Stimulated activated naive CD8-positive, alpha-beta T cell treated with anti-CD3 and anti-CD28 coated beads, Interleukin-15, Interleukin-2, amounts not matched to agents 100 ng/mL and 50 ng/mL, for 24 hours (primary cell): ENCODE measurements at regions not wholly inside any gene's neighbourhood (a gene's known extent, or its start where the extent isn't known, plus 50 kb on each side); places are given as distances from the start of the nearest gene placed in this dataset.

Experiments used
- H3K27ac Mint-ChIP-seq: one replicate; pipeline ENCODE4 v1.8.0; 2021; ENCODE audit warnings: mild to moderate bottlenecking, mixed read lengths
- H3K27me3 Mint-ChIP-seq: one replicate; pipeline ENCODE4 v1.8.0; 2021; ENCODE audit warnings: mixed read lengths
- H3K36me3 Mint-ChIP-seq: one replicate; pipeline ENCODE4 v1.8.0; 2021; ENCODE audit warnings: low read depth, mixed read lengths
- H3K4me1 Mint-ChIP-seq: one replicate; pipeline ENCODE4 v1.8.0; 2021; ENCODE audit warnings: low read depth, mixed read lengths
- H3K4me3 Mint-ChIP-seq: one replicate; pipeline ENCODE4 v1.8.0; 2021; ENCODE audit warnings: mild to moderate bottlenecking, mixed read lengths
- H3K9me3 Mint-ChIP-seq: one replicate; pipeline ENCODE4 v1.8.0; 2021; ENCODE audit warnings: mixed read lengths

DNA sequence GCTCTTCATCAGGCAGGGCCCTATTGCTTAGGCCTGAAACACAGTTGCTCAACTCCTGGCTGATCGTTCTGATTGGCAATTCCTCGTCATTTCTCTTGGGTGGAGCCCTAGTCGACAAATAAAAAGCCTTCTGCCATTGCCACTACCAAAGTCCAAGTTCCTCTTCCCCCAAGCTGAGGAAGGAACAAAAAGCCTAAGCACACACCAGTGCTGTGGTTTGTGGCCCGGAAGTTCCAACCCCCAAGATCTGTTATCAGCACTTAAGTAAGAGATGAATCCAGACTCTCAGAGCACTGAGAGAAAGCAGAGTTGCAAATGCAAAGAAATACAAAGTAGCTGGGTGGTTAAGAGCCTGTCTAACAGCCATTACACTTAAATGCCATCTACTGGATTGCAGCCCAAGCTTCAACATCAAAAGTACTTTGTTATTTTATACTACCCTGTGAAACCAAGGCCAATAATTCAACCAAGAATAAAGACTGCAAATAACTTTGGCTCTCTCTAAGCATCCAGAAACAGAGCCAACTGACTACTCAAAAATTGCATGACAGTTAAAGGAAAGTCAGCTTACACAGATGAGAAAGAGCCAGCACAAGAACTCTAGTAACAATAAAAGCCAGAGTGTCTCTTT is 1024.0 kb downstream of the GRIK2 start:
- no peaks in the 10 kb centered on the region for H3K27me3 Mint-ChIP-seq
- no peak overlapping the region for H3K27ac Mint-ChIP-seq
- no peak overlapping the region for H3K4me3 Mint-ChIP-seq

DNA sequence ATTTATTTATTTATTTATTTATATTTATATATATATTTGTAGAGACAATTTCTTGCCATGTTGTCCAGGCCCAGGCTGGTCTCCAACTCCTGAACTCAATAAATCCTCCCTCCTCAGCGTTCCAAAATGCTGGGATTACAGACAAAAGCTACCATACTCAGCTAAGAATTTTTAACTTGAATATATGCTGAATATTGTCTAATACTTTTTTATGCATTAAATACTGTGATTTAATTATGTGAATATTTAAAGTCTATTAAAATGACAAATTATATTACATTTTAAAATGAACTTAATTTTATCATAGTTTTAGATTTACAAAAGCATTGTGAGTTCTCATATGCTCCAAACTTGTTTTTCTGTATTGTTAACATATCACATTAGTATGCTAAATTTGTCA is 1022.4 kb downstream of the GRIK2 start:
- no peak overlapping the region for H3K4me3 Mint-ChIP-seq
- no peaks in the 10 kb centered on the region for H3K36me3 Mint-ChIP-seq
- H3K27ac Mint-ChIP-seq, result no peak overlapping the region
- no peaks in the 10 kb centered on the region for H3K27me3 Mint-ChIP-seq
- no peaks in the 10 kb centered on the region for H3K4me1 Mint-ChIP-seq
- H3K9me3 Mint-ChIP-seq, result peaks cover 5% of the 10 kb centered on the region

More for the DNA sequence above, 1024.0 kb downstream of the GRIK2 start:
- peaks cover 10% of the 10 kb centered on the region for H3K9me3 Mint-ChIP-seq
- H3K36me3 Mint-ChIP-seq, result no peaks in the 10 kb centered on the region
- H3K4me1 Mint-ChIP-seq, result no peaks in the 10 kb centered on the region

DNA sequence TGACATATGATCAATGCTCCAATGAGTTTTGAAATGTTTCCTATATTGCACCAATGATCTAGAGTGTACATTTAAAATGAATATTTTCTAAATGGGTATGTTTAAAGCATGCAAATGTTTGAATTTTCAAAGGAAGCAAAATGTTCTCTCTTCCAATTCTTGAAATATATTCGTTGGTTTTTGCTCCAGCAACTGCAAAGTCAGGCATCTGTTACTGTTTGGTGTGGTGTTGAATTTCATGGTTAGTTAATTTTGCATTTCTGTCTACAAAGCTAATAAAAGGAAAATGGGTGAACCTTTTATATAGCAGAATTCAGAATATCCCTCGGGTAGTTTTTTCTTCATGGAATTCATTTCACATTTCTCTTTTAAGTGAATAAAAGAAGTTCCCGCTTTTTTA is 1018.3 kb downstream of the GRIK2 start:
- H3K27ac Mint-ChIP-seq, result no peak overlapping the region
- H3K9me3 Mint-ChIP-seq, result peaks cover under 1% of the 10 kb centered on the region
- no peak overlapping the region for H3K4me3 Mint-ChIP-seq
- no peaks in the 10 kb centered on the region for H3K36me3 Mint-ChIP-seq
- no peaks in the 10 kb centered on the region for H3K4me1 Mint-ChIP-seq
- no peaks in the 10 kb centered on the region for H3K27me3 Mint-ChIP-seq

DNA sequence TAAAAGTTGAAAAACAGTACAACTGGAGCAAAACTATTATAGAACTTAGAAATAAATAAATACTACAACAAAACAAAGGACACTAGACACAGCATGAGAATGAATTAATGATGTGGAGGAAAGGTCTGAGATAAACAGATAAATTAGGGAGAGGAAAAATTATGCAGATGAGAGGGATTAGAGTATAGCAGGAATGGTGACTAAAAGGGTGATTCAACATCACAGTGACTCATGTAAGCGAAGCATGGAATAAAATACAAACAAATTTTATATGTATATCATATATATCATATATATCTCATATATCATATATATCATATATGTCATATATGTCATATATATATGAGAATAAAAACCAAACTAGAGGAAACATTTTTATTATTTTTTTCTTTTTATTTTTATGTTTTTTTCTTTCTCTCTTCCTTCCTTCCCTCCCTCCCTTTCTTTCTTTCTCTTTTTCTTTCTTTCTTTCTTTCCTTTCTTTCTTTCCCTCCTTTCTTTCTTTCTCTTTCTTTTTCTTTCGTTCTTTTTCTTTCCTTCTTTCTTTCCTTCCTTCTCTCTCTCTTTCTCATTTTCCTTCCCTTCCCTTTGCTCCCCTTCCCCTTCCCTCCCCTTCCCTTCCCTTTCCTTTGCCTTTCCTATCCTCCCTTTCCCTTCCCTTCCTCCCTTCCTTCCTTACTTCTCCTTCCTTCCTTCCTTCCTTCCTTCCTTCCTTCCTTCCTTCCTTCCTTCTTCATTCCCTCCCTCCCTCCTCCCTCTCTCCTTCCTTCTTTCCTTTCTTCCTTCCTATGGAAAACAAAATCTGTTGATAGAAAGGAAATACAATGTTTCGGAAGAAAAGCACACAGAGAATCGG is 1014.6 kb downstream of the GRIK2 start:
- Mint-ChIP-seq H3K9me3 (peaks cover 3% of the 10 kb centered on the region), H3K27me3 (no peaks in the 10 kb centered on the region), H3K27ac (no peak overlapping the region), H3K4me1 (no peaks in the 10 kb centered on the region), H3K4me3 (no peak overlapping the region), H3K36me3 (no peaks in the 10 kb centered on the region)

DNA sequence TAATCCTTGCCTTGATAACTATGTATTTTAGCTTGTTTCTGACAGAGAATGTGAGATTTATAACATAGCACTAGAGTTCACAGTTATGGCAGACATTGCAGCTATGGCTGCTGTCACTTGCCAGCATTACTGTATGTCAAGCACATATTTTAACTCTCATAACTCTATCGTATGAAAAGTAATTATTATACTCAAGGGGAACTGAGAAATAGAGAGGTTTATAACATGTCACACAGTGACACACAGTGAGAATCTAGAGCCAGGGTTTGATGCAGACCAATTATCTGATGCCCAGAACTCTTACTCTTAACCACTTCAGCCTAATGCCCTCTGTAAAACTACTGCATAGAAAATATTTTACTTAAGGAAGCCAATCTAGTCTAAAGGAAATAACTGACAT is 1012.4 kb downstream of the GRIK2 start:
- Mint-ChIP-seq H3K27ac (no peak overlapping the region), H3K36me3 (no peaks in the 10 kb centered on the region), H3K27me3 (no peaks in the 10 kb centered on the region), H3K4me3 (no peak overlapping the region), H3K4me1 (no peaks in the 10 kb centered on the region), H3K9me3 (peaks cover 3% of the 10 kb centered on the region)

DNA sequence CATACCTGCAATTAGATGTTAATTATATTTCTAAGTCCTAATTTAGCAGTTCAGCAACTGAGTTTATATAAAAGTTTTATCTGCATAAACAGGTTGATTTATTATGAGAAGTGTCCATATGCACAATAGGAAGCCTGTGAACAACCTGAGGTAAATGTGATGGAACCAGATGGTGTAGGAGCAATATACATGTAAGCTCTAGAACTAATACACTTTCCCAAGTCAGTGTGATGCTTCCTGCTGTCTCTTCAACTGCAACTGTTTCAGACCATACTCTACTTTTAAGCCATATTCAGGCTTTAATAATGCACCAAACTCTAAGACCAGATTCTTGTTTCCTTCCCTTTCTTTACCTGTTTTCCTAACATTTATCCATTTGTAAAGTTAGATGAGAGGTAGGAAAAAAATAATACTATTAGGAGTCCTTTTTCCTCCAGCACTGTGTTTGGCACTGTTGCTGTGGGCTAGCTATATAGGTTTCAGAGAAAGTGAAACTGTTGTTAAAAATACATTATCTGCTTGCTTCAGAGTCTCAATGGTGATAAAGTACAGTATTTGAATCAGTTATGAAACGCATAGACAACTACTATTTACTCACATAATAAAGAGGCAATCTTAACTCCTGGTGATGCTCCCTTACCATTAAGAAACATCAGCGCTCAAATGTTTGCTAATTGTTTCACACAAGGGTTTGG is 1009.3 kb downstream of the GRIK2 start:
- H3K4me1 Mint-ChIP-seq, result no peaks in the 10 kb centered on the region
- H3K9me3 Mint-ChIP-seq, result peaks cover 3% of the 10 kb centered on the region
- no peaks in the 10 kb centered on the region for H3K27me3 Mint-ChIP-seq
- no peak overlapping the region for H3K4me3 Mint-ChIP-seq
- H3K27ac Mint-ChIP-seq, result no peak overlapping the region
- H3K36me3 Mint-ChIP-seq, result no peaks in the 10 kb centered on the region

DNA sequence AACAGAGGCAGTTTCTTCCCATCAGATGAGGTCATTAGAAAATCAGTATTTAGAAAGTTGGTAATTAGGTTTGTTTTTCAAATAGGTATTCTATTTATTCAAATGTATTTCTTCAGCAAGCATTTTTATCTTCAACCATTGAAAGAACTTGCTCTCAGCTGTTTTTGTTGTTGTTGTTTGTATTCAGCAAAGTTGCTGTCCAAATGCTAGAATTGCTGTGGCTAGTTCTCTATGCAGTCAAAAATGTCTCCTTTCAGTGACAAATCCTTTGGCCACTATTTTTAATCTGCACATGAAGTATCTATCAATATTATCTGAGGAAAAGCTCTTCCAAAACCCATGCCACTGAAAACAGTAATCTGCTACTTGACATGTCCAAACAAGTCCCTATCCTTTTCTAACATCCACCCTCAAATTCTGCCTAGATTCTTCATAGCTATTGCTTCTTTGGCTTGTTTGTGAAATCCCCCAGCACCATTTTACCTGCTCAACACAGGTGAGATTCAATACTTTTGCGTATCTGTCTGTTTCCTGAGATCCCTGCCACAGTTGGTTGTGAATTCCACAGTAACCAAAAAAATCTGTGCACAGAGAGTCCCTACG is 1005.4 kb downstream of the GRIK2 start:
- H3K27me3 Mint-ChIP-seq, result no peaks in the 10 kb centered on the region
- no peaks in the 10 kb centered on the region for H3K36me3 Mint-ChIP-seq
- no peak overlapping the region for H3K4me3 Mint-ChIP-seq
- no peaks in the 10 kb centered on the region for H3K4me1 Mint-ChIP-seq
- no peaks in the 10 kb centered on the region for H3K9me3 Mint-ChIP-seq
- no peak overlapping the region for H3K27ac Mint-ChIP-seq

DNA sequence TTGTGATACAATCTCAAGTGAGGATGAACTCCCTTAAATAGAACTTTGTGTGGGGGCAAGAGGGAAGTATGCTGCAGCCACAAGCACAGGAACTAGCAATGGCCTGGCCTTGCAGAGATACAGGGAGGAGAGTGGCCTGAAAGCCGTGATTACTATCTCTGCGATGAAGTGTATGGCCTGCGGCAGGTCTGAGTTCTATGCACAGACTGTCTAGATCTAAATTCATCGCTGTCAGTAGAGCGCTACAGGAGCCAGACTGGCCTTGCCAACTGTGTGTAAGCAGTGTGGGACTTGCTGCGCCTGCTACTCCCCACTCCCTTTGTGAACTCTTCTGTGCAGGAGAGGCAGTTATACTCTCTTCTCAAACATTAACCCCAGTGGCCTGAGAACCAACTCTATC is 997.0 kb downstream of the GRIK2 start:
- Mint-ChIP-seq H3K27me3 (no peaks in the 10 kb centered on the region), H3K27ac (no peak overlapping the region), H3K4me3 (no peak overlapping the region), H3K36me3 (no peaks in the 10 kb centered on the region), H3K4me1 (no peaks in the 10 kb centered on the region), H3K9me3 (no peaks in the 10 kb centered on the region)

DNA sequence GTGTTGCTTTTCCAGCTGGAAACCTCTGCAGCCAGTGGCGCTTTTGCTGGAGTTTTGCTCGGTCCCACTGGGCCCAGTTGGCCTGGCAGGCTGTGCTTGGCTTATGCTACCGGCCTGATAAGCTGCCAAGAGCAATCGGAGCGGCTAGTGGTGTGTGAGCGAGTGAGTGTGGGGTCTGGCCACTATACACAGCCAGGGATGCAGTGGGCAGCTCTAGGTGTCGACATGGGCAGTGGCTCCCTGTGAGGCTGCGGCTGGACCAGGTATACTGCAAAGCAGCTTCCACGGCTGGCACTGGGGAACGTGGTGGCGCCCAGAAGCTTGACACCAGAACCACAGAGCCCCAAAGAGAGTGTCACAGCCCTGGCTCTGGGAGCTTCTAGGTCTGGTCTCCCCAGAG is 996.5 kb downstream of the GRIK2 start:
- no peak overlapping the region for H3K4me3 Mint-ChIP-seq
- H3K36me3 Mint-ChIP-seq, result no peaks in the 10 kb centered on the region
- H3K27ac Mint-ChIP-seq, result no peak overlapping the region
- H3K27me3 Mint-ChIP-seq, result no peaks in the 10 kb centered on the region
- H3K4me1 Mint-ChIP-seq, result no peaks in the 10 kb centered on the region
- no peaks in the 10 kb centered on the region for H3K9me3 Mint-ChIP-seq

DNA sequence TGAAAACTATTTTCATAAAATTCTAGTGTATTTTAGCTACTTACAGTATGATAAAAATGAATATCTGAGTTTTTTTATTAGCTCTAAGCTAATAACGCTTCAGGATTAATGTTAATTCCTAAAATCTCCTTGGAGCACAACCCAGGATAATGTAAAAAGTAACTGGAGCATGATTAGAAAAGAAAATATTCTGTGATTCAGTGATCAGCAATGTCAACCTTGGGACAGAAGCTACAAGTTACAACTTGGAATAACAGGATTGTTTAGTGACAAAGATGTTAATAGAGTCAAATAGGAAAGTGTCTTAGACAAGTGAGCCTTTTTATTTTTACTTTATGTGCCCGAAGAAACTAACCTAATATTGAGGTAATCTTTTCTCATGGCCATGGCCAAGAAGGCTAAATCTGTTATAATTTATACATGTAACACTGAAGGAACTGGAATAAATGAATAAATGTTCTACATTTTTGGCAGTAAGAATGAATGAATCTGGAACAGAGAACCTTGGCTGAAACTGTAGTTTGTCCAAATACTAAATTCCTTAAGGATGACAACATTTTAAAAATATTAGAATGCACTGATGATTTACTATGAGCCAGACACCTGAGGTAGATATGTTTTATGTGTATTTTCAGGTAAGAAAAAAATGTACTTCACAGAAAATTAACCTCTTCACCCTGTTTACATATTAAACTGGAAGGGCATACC is 994.0 kb downstream of the GRIK2 start:
- no peak overlapping the region for H3K27ac Mint-ChIP-seq
- H3K4me3 Mint-ChIP-seq, result no peak overlapping the region
- no peaks in the 10 kb centered on the region for H3K4me1 Mint-ChIP-seq
- H3K27me3 Mint-ChIP-seq, result no peaks in the 10 kb centered on the region
- H3K36me3 Mint-ChIP-seq, result no peaks in the 10 kb centered on the region
- no peaks in the 10 kb centered on the region for H3K9me3 Mint-ChIP-seq

DNA sequence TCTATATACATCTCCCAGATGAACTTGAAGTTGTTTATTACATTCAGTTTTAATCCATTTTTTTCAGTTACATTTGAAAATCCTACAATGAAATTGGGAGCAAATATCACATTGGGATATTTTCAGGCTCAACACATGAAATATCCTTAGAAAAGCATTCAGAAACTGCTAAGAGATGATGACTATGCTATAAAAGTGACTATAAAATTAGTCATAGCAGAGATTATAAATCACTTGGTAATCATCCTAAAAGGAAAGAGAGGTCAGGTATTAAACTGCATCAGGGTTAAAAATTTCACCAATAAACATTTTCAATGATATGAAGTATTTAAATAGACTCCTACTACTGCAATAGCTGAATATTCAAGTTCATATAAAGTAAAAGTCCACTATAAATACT is 987.7 kb downstream of the GRIK2 start:
- Mint-ChIP-seq H3K27ac (no peak overlapping the region), H3K4me3 (no peak overlapping the region), H3K4me1 (no peaks in the 10 kb centered on the region), H3K36me3 (no peaks in the 10 kb centered on the region), H3K27me3 (no peaks in the 10 kb centered on the region), H3K9me3 (no peaks in the 10 kb centered on the region)

DNA sequence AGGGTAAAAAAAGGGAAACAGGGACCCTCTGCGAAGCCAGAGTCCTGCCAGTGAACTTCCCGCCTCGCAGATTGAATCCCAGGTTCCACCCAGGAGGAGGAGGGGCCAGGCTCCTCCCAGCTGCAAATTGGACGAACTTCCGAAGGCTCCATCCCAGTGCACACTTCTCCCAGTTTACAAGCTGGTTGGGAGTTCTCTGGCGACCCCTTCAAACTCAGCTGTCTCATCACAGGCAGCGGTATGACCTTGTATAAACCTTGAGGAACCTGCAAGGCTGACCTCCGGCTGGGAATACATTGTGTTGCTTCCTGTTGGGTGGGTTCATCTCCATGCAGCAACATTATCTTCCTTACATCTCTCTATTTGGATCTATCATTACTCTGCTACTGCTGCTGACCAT is 962.7 kb downstream of the GRIK2 start:
- Mint-ChIP-seq H3K4me3 (no peak overlapping the region), H3K4me1 (no peaks in the 10 kb centered on the region), H3K9me3 (no peaks in the 10 kb centered on the region), H3K27me3 (no peaks in the 10 kb centered on the region), H3K36me3 (no peaks in the 10 kb centered on the region), H3K27ac (no peak overlapping the region)

DNA sequence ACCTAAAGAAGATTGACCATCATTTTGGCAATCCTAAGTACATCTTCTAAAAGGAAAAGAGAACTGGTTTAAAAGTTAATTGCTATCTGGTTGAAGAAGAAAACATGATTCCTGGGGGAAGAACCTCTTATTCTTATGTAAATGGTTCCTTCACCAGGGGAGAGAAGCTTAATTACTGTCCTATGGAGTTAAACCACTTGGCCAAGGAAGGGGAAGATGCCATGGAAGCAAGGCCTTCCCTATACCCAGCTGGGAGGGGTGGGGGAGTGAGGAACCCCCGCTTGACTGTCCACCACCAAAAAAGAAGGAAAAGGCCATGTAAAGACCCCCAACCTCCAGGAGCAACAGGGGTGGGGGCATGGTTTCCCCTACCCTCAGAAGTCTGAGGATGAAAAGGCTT is 962.1 kb downstream of the GRIK2 start:
- H3K4me3 Mint-ChIP-seq, result no peak overlapping the region
- H3K9me3 Mint-ChIP-seq, result no peaks in the 10 kb centered on the region
- H3K4me1 Mint-ChIP-seq, result no peaks in the 10 kb centered on the region
- no peaks in the 10 kb centered on the region for H3K27me3 Mint-ChIP-seq
- H3K36me3 Mint-ChIP-seq, result no peaks in the 10 kb centered on the region
- H3K27ac Mint-ChIP-seq, result no peak overlapping the region

DNA sequence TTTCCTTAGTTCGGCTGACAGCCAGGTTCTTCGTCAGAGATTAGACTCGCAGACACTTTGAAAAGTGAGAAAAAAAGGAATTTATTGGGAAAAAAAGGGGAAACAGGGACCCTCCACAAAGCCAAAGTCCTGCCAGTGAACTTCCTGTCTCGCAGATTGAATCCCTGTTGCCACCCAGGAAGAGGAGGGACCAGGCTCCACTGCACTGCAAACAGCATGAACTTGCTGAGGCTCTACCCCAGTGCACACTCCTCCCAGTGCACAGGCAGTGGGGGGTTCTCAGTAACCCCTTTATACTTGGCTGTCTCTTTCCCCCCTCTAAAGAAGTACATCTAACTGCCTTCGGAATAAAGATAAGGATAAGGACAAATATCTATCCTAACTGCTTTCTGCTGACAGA is 959.0 kb downstream of the GRIK2 start:
- no peaks in the 10 kb centered on the region for H3K27me3 Mint-ChIP-seq
- no peak overlapping the region for H3K27ac Mint-ChIP-seq
- no peak overlapping the region for H3K4me3 Mint-ChIP-seq
- peaks cover 1% of the 10 kb centered on the region for H3K9me3 Mint-ChIP-seq
- no peaks in the 10 kb centered on the region for H3K36me3 Mint-ChIP-seq
- H3K4me1 Mint-ChIP-seq, result no peaks in the 10 kb centered on the region
